K562 (cell line): ENCODE measurements at regions not wholly inside any gene's neighbourhood (a gene's known extent, or its start where the extent isn't known, plus 50 kb on each side); places are given as distances from the start of the nearest gene placed in this dataset.

Experiments used
- ATAC-seq: fragments of 200-7000 bp; cut with Tn5 transposase; 3 replicates; pipeline ENCODE4 v1.9.1; 2020; ENCODE audit warnings: moderate library complexity
- BruUV-seq: library from RNA; stranded (reverse); fragments of 400-500 nt; replicated peaks from 2 replicates; lab custom pipeline; 2021; lab: Mats Ljungman, UMichigan
- CTCF ChIA-PET: fragments of 300-600 bp; formaldehyde crosslinking; extraction: SDS; loops from one replicate; lab custom pipeline; 2021; ENCODE audit warnings: low intra/inter-chr PET ratio; lab: Yijun Ruan, JAX
- POLR2A ChIA-PET: fragments of 300-600, 350-650 bp; sonication (Branson Sonifier 250); formaldehyde crosslinking; extraction: SDS; loops from one replicate; lab custom pipeline; 2021; ENCODE audit warnings: antibody characterized with exemption, inconsistent platforms; lab: Yijun Ruan, JAX
- DNase-seq, 4 experiments: peaks; one replicate each; pipeline versions ENCODE4 v3.0.0 to v3.0.0-alpha.2; 2011 to 2018; ENCODE audit warnings: low spot score in 3 of 4, mixed read lengths in 3 of 4; ENCODE audit errors: extremely low read depth in 1 of 4
- FAIRE-seq: peaks from 2 replicates; lab custom pipeline; 2011; peaks lifted over from hg19 to GRCh38; lab: Jason Lieb, UNC
- H2AFZ ChIP-seq: 2 replicates; pipeline ENCODE4 v1.6.0; 2011; ENCODE audit warnings: low read depth, low read length, control low read depth, inconsistent platforms
- H3K27ac ChIP-seq: fragments of 200-600 bp; 3 replicates; pipeline ENCODE4 v1.8.0; 2011; ENCODE audit warnings: low read depth, mild to moderate bottlenecking, control low read depth, inconsistent platforms, low read length, moderate library complexity, mixed read lengths; ENCODE audit errors: extremely low read depth
- H3K27me3 ChIP-seq, 2 experiments: fragments of 300-600 bp in 1 of 2; 2 replicates in 1 of 2; 3 replicates in 1 of 2; pipeline versions ENCODE4 v1.6.0 to v1.8.0; 2011; ENCODE audit warnings: inconsistent platforms in 2 of 2, low read length in 2 of 2, mild to moderate bottlenecking in 1 of 2, mixed read lengths in 1 of 2, moderate library complexity in 1 of 2; ENCODE audit not compliant: control insufficient read depth in 2 of 2, insufficient read depth in 2 of 2
- H3K36me3 ChIP-seq: fragments of 300-600 bp; 3 replicates; pipeline ENCODE4 v1.8.0; 2011; ENCODE audit warnings: mild to moderate bottlenecking, low read length, inconsistent platforms; ENCODE audit not compliant: control insufficient read depth, insufficient read depth
- H3K4me1 ChIP-seq, 2 experiments: fragments of 200-600 bp in 1 of 2; replicated peaks in 1 of 2; 2 replicates in 1 of 2; 3 replicates in 1 of 2; pipeline versions ENCODE4 v1.5.1 to v1.8.0; 2011; ENCODE audit warnings: inconsistent platforms in 2 of 2, low read length in 2 of 2, mild to moderate bottlenecking in 1 of 2, mixed read lengths in 1 of 2, moderate library complexity in 1 of 2; ENCODE audit not compliant: control insufficient read depth in 2 of 2, insufficient read depth in 2 of 2
- H3K4me2 ChIP-seq: 2 replicates; pipeline ENCODE4 v1.6.1; 2011; ENCODE audit warnings: low read length, control low read depth, inconsistent platforms, mixed read lengths; ENCODE audit not compliant: insufficient read depth
- H3K4me3 ChIP-seq: fragments of 200-600 bp; sonication (generic), shearing (Covaris generic); 2 replicates; pipeline ENCODE4 v1.5.1; 2016; ENCODE audit warnings: control low read depth, inconsistent platforms
- H3K79me2 ChIP-seq: fragments of 200-600 bp; 3 replicates; pipeline ENCODE4 v1.8.0; 2011; ENCODE audit warnings: low read length, inconsistent platforms; ENCODE audit not compliant: control insufficient read depth, insufficient read depth
- H3K9ac ChIP-seq, 2 experiments: 2 replicates each; pipeline versions ENCODE4 v1.6.0 to v1.6.1; 2011; ENCODE audit warnings: low read depth in 2 of 2, low read length in 2 of 2, control low read depth in 1 of 2, inconsistent platforms in 1 of 2, mild to moderate bottlenecking in 1 of 2, mixed read lengths in 1 of 2; ENCODE audit not compliant: insufficient read depth in 1 of 2
- H3K9me1 ChIP-seq: one replicate; pipeline ENCODE4 v1.6.0; 2011; ENCODE audit warnings: inconsistent platforms, mild to moderate bottlenecking, low read length, moderate library complexity; ENCODE audit not compliant: control insufficient read depth, insufficient read depth
- H3K9me3 ChIP-seq: replicated peaks from 2 replicates; pipeline ENCODE4 v1.5.1; 2011; ENCODE audit warnings: low read depth, low read length, inconsistent platforms; ENCODE audit not compliant: control insufficient read depth, insufficient read depth
- H4K20me1 ChIP-seq: replicated peaks from 2 replicates; pipeline ENCODE4 v1.6.1; 2011; ENCODE audit warnings: low read length, inconsistent platforms, mixed read lengths; ENCODE audit not compliant: control insufficient read depth, insufficient read depth
- NELFE ChIP-seq: IDR thresholded peaks from 2 replicates; pipeline ENCODE4 v1.6.1; 2011; ENCODE audit warnings: mild to moderate bottlenecking; ENCODE audit not compliant: insufficient read depth, insufficient read length
- PKNOX1 ChIP-seq: fragments of 450-650 bp; IDR thresholded peaks from 2 replicates; pipeline ENCODE4 v1.6.1; 2016
- POLR2G ChIP-seq: fragments of 200-400 bp; formaldehyde crosslinking; IDR thresholded peaks from 2 replicates; pipeline ENCODE4 v1.6.1; 2017; ENCODE audit warnings: low read depth, mild to moderate bottlenecking, antibody characterized with exemption, low read length, moderate library complexity
- SOX6 ChIP-seq: fragments of 450-650 bp; IDR thresholded peaks from 2 replicates; pipeline ENCODE4 v1.6.1; 2014; ENCODE audit warnings: mild to moderate bottlenecking
- WGBS: fragments of 100-300 bp; shearing (Covaris generic); methylation state at CpG from one replicate; pipeline ENCODE4 v1.1.6; 2016; ENCODE audit warnings: low coverage, mixed read lengths; ENCODE audit not compliant: insufficient coverage; ENCODE audit errors: missing lambda C conversion rate; 5-methylcytosine and 5-hydroxymethylcytosine counted together
- in situ Hi-C: fragments of 300-500 bp; cut with MboI; formaldehyde crosslinking; loops from 4 replicates; pipeline ENCODE4 v1.15.0; 2018; ENCODE audit warnings: inconsistent platforms, mixed read lengths
- intact Hi-C: fragments of 100-400 bp; cut with micrococcal nuclease; formaldehyde crosslinking; loops from 2 replicates; pipeline ENCODE4 v1.14.2; 2022
- TF ChIP-seq, protein P1 (sequence below): IDR thresholded peaks from 2 replicates; pipeline ENCODE4 v1.6.1; 2011; ENCODE audit warnings: borderline replicate concordance, low read depth, mild to moderate bottlenecking, moderate library complexity, low read length; ENCODE audit not compliant: insufficient read depth, poor library complexity, severe bottlenecking

- TF ChIP-seq, protein P1, sequence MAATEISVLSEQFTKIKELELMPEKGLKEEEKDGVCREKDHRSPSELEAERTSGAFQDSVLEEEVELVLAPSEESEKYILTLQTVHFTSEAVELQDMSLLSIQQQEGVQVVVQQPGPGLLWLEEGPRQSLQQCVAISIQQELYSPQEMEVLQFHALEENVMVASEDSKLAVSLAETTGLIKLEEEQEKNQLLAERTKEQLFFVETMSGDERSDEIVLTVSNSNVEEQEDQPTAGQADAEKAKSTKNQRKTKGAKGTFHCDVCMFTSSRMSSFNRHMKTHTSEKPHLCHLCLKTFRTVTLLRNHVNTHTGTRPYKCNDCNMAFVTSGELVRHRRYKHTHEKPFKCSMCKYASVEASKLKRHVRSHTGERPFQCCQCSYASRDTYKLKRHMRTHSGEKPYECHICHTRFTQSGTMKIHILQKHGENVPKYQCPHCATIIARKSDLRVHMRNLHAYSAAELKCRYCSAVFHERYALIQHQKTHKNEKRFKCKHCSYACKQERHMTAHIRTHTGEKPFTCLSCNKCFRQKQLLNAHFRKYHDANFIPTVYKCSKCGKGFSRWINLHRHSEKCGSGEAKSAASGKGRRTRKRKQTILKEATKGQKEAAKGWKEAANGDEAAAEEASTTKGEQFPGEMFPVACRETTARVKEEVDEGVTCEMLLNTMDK = no peak
- no peak for TF ChIP-seq SOX6
- no peak for TF ChIP-seq NELFE
- no peak for TF ChIP-seq POLR2G
Observed at GRCh38 chr13:103931331-103931845, 865.2 kb upstream of the SLC10A2 start (continued).

GRCh38 chr13:103926118-103926517 lies 859.9 kb upstream of the SLC10A2 start:
- Histone ChIP-seq H3K79me2 (no peaks in the 10 kb centered on the region), H3K27me3 (no peaks in the 10 kb centered on the region), H3K4me3 (no peak overlapping the region), H2AFZ (no peak overlapping the region), H3K4me2 (no peak overlapping the region), H3K9ac (no peak overlapping the region), H3K27ac (no peak overlapping the region), H3K4me1 (no peaks in the 10 kb centered on the region), H3K9me1 (no peaks in the 10 kb centered on the region), H3K9me3 (no peaks in the 10 kb centered on the region), H3K36me3 (no peaks in the 10 kb centered on the region), H4K20me1 (no peaks in the 10 kb centered on the region)
- ATAC-seq (no peak), DNase-seq (no peak), FAIRE-seq (no peak)
- no TSS peak for BruUV-seq
- POLR2A ChIA-PET = no interaction called here
- WGBS = 0% methylated on average over 3 of the region's 3 CpGs
- intact Hi-C loops (no loop called here), in situ Hi-C loops (no loop called here)
- no peak for TF ChIP-seq PKNOX1
- CTCF ChIA-PET = no interaction called here
